IMR-90 (cell line): ENCODE measurements at regions not wholly inside any gene's neighbourhood (a gene's known extent, or its start where the extent isn't known, plus 50 kb on each side); places are given as distances from the start of the nearest gene placed in this dataset.

Experiments used
- ATAC-seq: fragments of 200-7000 bp; cut with Tn5 transposase; 2 replicates; pipeline ENCODE4 v1.9.1; 2020; ENCODE audit warnings: low read depth, mild to moderate bottlenecking, moderate library complexity
- BruUV-seq: library from RNA; stranded (reverse); fragments of 400-500 nt; replicated peaks from 2 replicates; lab custom pipeline; 2021; lab: Mats Ljungman, UMichigan
- CTCF ChIA-PET: fragments of 300-600 bp; formaldehyde crosslinking; extraction: SDS; loops from one replicate; lab custom pipeline; 2021; ENCODE audit warnings: antibody characterized with exemption; lab: Yijun Ruan, JAX
- POLR2A ChIA-PET: fragments of 300-600 bp; sonication (Branson Sonifier 250); formaldehyde crosslinking; loops from one replicate; lab custom pipeline; 2022; ENCODE audit warnings: antibody characterized with exemption; ENCODE audit not compliant: unreplicated experiment; lab: Charles Lee
- DNase-seq: peaks from one replicate; pipeline ENCODE4 v3.0.0; 2013
- H2AFZ ChIP-seq: replicated peaks from 2 replicates; pipeline ENCODE3; 2013; ENCODE audit warnings: low read length, mild to moderate bottlenecking; ENCODE audit not compliant: poor library complexity
- H2AK5ac ChIP-seq: 2 replicates; pipeline ENCODE4 v1.6.1; 2013; ENCODE audit warnings: low read depth, low read length, inconsistent platforms
- H2AK9ac ChIP-seq: replicated peaks from 2 replicates; pipeline ENCODE3; 2013; ENCODE audit warnings: mild to moderate bottlenecking, low read depth, low read length, moderate library complexity; ENCODE audit not compliant: poor library complexity
- H2BK120ac ChIP-seq: 2 replicates; pipeline ENCODE4 v1.6.1; 2013; ENCODE audit warnings: low read depth, low read length, inconsistent platforms
- H2BK15ac ChIP-seq: 3 replicates; pipeline ENCODE4 v1.6.1; 2013; ENCODE audit warnings: low read depth, low read length, inconsistent platforms
- H2BK20ac ChIP-seq: 2 replicates; pipeline ENCODE4 v1.6.1; 2013; ENCODE audit warnings: low read depth, mild to moderate bottlenecking, inconsistent platforms, low read length, moderate library complexity
- H2BK5ac ChIP-seq: 2 replicates; pipeline ENCODE4 v1.6.1; 2013; ENCODE audit warnings: mild to moderate bottlenecking, low read depth, low read length, inconsistent platforms; ENCODE audit not compliant: poor library complexity, severe bottlenecking
- H3K14ac ChIP-seq: replicated peaks from 2 replicates; pipeline ENCODE4 v1.6.1; 2013; ENCODE audit warnings: low read depth, low read length, inconsistent platforms
- H3K18ac ChIP-seq: 2 replicates; pipeline ENCODE4 v1.6.1; 2013; ENCODE audit warnings: low read depth, low read length, control low read depth
- H3K23ac ChIP-seq: 2 replicates; pipeline ENCODE4 v1.6.1; 2013; ENCODE audit warnings: low read depth, low read length, inconsistent platforms
- H3K27ac ChIP-seq: 2 replicates; pipeline ENCODE4 v1.5.1; 2013; ENCODE audit warnings: mild to moderate bottlenecking, control low read depth, low read length; ENCODE audit not compliant: insufficient read depth
- H3K27me3 ChIP-seq: 2 replicates; pipeline ENCODE4 v1.6.1; 2013; ENCODE audit warnings: low read length; ENCODE audit not compliant: control insufficient read depth, insufficient read depth
- H3K36me3 ChIP-seq: 2 replicates; pipeline ENCODE4 v1.6.1; 2013; ENCODE audit warnings: low read length, mixed read lengths; ENCODE audit not compliant: control insufficient read depth, insufficient read depth
- H3K4ac ChIP-seq: 2 replicates; pipeline ENCODE4 v1.6.1; 2013; ENCODE audit warnings: low read depth, low read length, inconsistent platforms
- H3K4me1 ChIP-seq: 2 replicates; pipeline ENCODE4 v1.6.1; 2013; ENCODE audit warnings: low read length, mixed read lengths; ENCODE audit not compliant: control insufficient read depth, insufficient read depth
- H3K4me2 ChIP-seq: 2 replicates; pipeline ENCODE4 v1.6.1; 2013; ENCODE audit warnings: low read depth, mild to moderate bottlenecking, control low read depth, low read length, moderate library complexity
- H3K4me3 ChIP-seq: 2 replicates; pipeline ENCODE4 v1.5.1; 2013; ENCODE audit warnings: low read depth, mild to moderate bottlenecking, control low read depth, low read length, moderate library complexity; ENCODE audit not compliant: insufficient read depth
- H3K56ac ChIP-seq: 2 replicates; pipeline ENCODE4 v1.6.1; 2013; ENCODE audit warnings: low read length, inconsistent platforms; ENCODE audit not compliant: insufficient read depth; ENCODE audit errors: extremely low read depth
- H3K79me1 ChIP-seq, 2 experiments: 2 replicates each; pipeline ENCODE4 v1.6.1; 2013; ENCODE audit warnings: low read length in 2 of 2, inconsistent platforms in 1 of 2, low read depth in 1 of 2
- H3K9ac ChIP-seq: 2 replicates; pipeline ENCODE4 v1.6.1; 2013; ENCODE audit warnings: low read depth, low read length, control low read depth
- H3K9me1 ChIP-seq: 2 replicates; pipeline ENCODE4 v1.6.1; 2013; ENCODE audit warnings: low read length, inconsistent platforms; ENCODE audit not compliant: insufficient read depth
- H3K9me3 ChIP-seq: 2 replicates; pipeline ENCODE4 v1.6.1; 2013; ENCODE audit warnings: low read length; ENCODE audit not compliant: control insufficient read depth, insufficient read depth
- H4K20me1 ChIP-seq: 2 replicates; pipeline ENCODE4 v1.6.1; 2013; ENCODE audit warnings: low read length, inconsistent platforms; ENCODE audit not compliant: insufficient read depth
- H4K5ac ChIP-seq: 2 replicates; pipeline ENCODE4 v1.6.1; 2013; ENCODE audit warnings: mild to moderate bottlenecking, low read depth, low read length, control low read depth
- H4K8ac ChIP-seq, 2 experiments: 2 replicates each; pipeline ENCODE4 v1.6.1; 2013; ENCODE audit warnings: low read depth in 2 of 2, low read length in 2 of 2, control low read depth in 1 of 2, inconsistent platforms in 1 of 2
- H4K91ac ChIP-seq: 2 replicates; pipeline ENCODE4 v1.6.1; 2013; ENCODE audit warnings: low read depth, low read length, inconsistent platforms; ENCODE audit not compliant: insufficient read depth
- BHLHE40 ChIP-seq: fragments of 150-350 bp; IDR thresholded peaks from 2 replicates; pipeline ENCODE4 v1.6.1; 2016; ENCODE audit warnings: mild to moderate bottlenecking, low read depth, low read length
- CEBPB ChIP-seq: IDR thresholded peaks from 2 replicates; pipeline ENCODE4 v1.6.1; 2012; ENCODE audit warnings: low read depth, low read length, improper control_type of control experiment
- CHD1 ChIP-seq: IDR thresholded peaks from 2 replicates; pipeline ENCODE4 v1.6.1; 2012; ENCODE audit warnings: low read depth, low read length, improper control_type of control experiment
- ELK1 ChIP-seq: fragments of 150-350 bp; IDR thresholded peaks from 2 replicates; pipeline ENCODE4 v1.6.1; 2016; ENCODE audit warnings: low read depth, mild to moderate bottlenecking, low read length, moderate library complexity, borderline replicate concordance
- MAFK ChIP-seq: IDR thresholded peaks from 2 replicates; pipeline ENCODE4 v1.6.1; 2012; ENCODE audit warnings: low read depth, low read length, improper control_type of control experiment
- MAZ ChIP-seq: IDR thresholded peaks from 2 replicates; pipeline ENCODE4 v1.6.1; 2012; ENCODE audit warnings: low read depth, mild to moderate bottlenecking, low read length, improper control_type of control experiment, moderate library complexity, borderline replicate concordance
- MXI1 ChIP-seq: IDR thresholded peaks from 2 replicates; pipeline ENCODE4 v1.6.1; 2012; ENCODE audit warnings: low read depth, mild to moderate bottlenecking, low read length, moderate library complexity, borderline replicate concordance
- NFE2L2 ChIP-seq: fragments of 150-350 bp; IDR thresholded peaks from 2 replicates; pipeline ENCODE4 v1.6.1; 2016; ENCODE audit warnings: low read depth, mild to moderate bottlenecking, low read length
- POLR2A ChIP-seq: IDR thresholded peaks from 2 replicates; pipeline ENCODE4 v1.6.1; 2012; ENCODE audit warnings: mild to moderate bottlenecking, low read depth, low read length
- RCOR1 ChIP-seq: IDR thresholded peaks from 2 replicates; pipeline ENCODE4 v1.6.1; 2012; ENCODE audit warnings: mild to moderate bottlenecking, low read length, improper control_type of control experiment; ENCODE audit not compliant: insufficient replicate concordance
- SMC3 ChIP-seq: fragments of 150-350 bp; IDR thresholded peaks from 2 replicates; pipeline ENCODE4 v1.6.1; 2016; ENCODE audit warnings: low read depth, mild to moderate bottlenecking, antibody characterized with exemption, low read length, moderate library complexity
- USF2 ChIP-seq: fragments of 150-350 bp; IDR thresholded peaks from 2 replicates; pipeline ENCODE4 v1.6.1; 2017; ENCODE audit warnings: mild to moderate bottlenecking, antibody characterized with exemption, low read length, low read depth
- dilution Hi-C: fragments of 300-500 bp; cut with HindIII; formaldehyde crosslinking; loops from one replicate; pipeline ENCODE4 v1.14.3; 2018; ENCODE audit warnings: low sequenced_read_pairs; ENCODE audit not compliant: unreplicated experiment
- in situ Hi-C: fragments of 300-500 bp; cut with MboI; formaldehyde crosslinking; loops from 3 replicates; pipeline ENCODE4 v1.14.3; 2019; ENCODE audit warnings: low sequenced_read_pairs, inconsistent platforms, mixed read lengths
- intact Hi-C: fragments of 100-400 bp; cut with micrococcal nuclease; formaldehyde crosslinking; loops from 2 replicates; pipeline ENCODE4 v1.10.0; 2022
- TF ChIP-seq, protein P1 (sequence below): conservative IDR thresholded peaks from 2 replicates; pipeline ENCODE4 v1.5.1; 2012; ENCODE audit warnings: mild to moderate bottlenecking, low read depth, low read length, improper control_type of control experiment

DNA sequence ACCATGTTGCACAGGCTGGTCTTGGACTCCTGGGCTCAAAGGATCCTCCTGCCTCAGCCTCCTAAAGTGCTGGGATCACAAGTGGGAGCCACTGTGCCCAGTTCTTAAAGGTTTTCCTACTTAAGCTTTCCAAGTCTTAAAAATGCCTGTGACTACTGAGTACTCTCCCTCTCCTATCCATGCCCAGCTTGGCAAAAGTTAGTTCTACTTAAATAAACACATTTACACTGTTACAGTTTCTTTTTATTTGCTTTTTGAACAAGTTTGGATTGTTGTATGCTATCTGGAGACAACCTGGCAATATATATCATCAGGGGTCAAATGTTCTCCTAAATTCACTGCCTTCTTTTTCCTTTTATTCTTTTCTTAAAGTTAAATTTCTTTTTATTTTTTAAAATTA lies 61.0 kb upstream of the GCM1 start:
- Histone ChIP-seq H2AK5ac (no peak overlapping the region), H4K91ac (no peak overlapping the region), H3K14ac (no peak overlapping the region), H2AK9ac (no peak overlapping the region), H3K9ac (no peak overlapping the region), H4K8ac (no peak overlapping the region), H2BK15ac (no peak overlapping the region), H3K36me3 (no peaks in the 10 kb centered on the region), H2BK5ac (no peak overlapping the region), H3K9me1 (no peaks in the 10 kb centered on the region), H3K9me3 (0 out of 2 replicates have a peak, but pooled peaks cover 2% of the 10 kb centered on the region), H3K18ac (no peak overlapping the region), H3K4me3 (no peak overlapping the region), H3K27ac (no peak overlapping the region), H2BK20ac (no peak overlapping the region), H2BK120ac (no peak overlapping the region), H3K23ac (no peak overlapping the region), H3K27me3 (peaks cover 5% of the 10 kb centered on the region), H2AFZ (no peak overlapping the region), H4K20me1 (no peaks in the 10 kb centered on the region), H3K4ac (no peak overlapping the region), H3K4me1 (no peaks in the 10 kb centered on the region), H3K56ac (no peak overlapping the region), H4K5ac (no peak overlapping the region), H3K4me2 (no peak overlapping the region), H3K79me1 (no peaks in the 10 kb centered on the region)
- DNase-seq (no peak), ATAC-seq (no peak)
- in situ Hi-C loops = no loop called here
- intact Hi-C loops = no loop called here
- CTCF ChIA-PET = no interaction called here
- no TSS peak for BruUV-seq
- POLR2A ChIA-PET = no interaction called here
- TF ChIP-seq NFE2L2 = no peak
- no peak for TF ChIP-seq MXI1
- TF ChIP-seq BHLHE40 = no peak
- no peak for TF ChIP-seq SMC3
- TF ChIP-seq MAFK = no peak
- TF ChIP-seq MAZ = no peak
- TF ChIP-seq CEBPB = no peak
- no peak for TF ChIP-seq USF2
- TF ChIP-seq, protein P1, sequence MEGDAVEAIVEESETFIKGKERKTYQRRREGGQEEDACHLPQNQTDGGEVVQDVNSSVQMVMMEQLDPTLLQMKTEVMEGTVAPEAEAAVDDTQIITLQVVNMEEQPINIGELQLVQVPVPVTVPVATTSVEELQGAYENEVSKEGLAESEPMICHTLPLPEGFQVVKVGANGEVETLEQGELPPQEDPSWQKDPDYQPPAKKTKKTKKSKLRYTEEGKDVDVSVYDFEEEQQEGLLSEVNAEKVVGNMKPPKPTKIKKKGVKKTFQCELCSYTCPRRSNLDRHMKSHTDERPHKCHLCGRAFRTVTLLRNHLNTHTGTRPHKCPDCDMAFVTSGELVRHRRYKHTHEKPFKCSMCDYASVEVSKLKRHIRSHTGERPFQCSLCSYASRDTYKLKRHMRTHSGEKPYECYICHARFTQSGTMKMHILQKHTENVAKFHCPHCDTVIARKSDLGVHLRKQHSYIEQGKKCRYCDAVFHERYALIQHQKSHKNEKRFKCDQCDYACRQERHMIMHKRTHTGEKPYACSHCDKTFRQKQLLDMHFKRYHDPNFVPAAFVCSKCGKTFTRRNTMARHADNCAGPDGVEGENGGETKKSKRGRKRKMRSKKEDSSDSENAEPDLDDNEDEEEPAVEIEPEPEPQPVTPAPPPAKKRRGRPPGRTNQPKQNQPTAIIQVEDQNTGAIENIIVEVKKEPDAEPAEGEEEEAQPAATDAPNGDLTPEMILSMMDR = no peak
- TF ChIP-seq CHD1 = no peak
- no peak for TF ChIP-seq ELK1
- no peak for TF ChIP-seq RCOR1
- no peak for TF ChIP-seq POLR2A
- dilution Hi-C loops = no loop called here
